ENCODE measurements at regions not wholly inside any gene's neighbourhood (a gene's known extent, or its start where the extent isn't known, plus 50 kb on each side); places are given as distances from the start of the nearest gene placed in this dataset.

GRCh38 chr10:36224431-36224985, 582.4 kb upstream of the FZD8 start:
- intact Hi-C loops (cut with DNase I, micrococcal nuclease): no loop called here
- H3K4me1 ChIP-seq (ENCODE audit: low read depth): no peaks in the 10 kb centered on the region

GRCh38 chr10:36221101-36221500, 579.0 kb upstream of the FZD8 start:
- Histone ChIP-seq H3K4me3 (no peak overlapping the region), H3K4me1 (ENCODE audit: low read depth) (no peaks in the 10 kb centered on the region), H3K36me3 (ENCODE audit: low read depth) (no peaks in the 10 kb centered on the region), H3K9me3 (peaks cover 6% of the 10 kb centered on the region)
- DNase-seq (no peak), ATAC-seq (no peak)
- no peak for TF ChIP-seq CTCF (IDR thresholded peaks at IDR 0.05)
- intact Hi-C loops (cut with DNase I, micrococcal nuclease): no loop called here

More at GRCh38 chr10:36224431-36224985, 582.4 kb upstream of the FZD8 start:
- H3K36me3 ChIP-seq (ENCODE audit: low read depth): no peaks in the 10 kb centered on the region
- H3K9me3 ChIP-seq: peaks cover 5% of the 10 kb centered on the region
- H3K4me3 ChIP-seq: no peak overlapping the region
- DNase-seq: no peak
- no peak for TF ChIP-seq CTCF (IDR thresholded peaks at IDR 0.05)
- ATAC-seq: no peak

GRCh38 chr10:36220151-36220550, 578.1 kb upstream of the FZD8 start:
- Histone ChIP-seq H3K4me1 (ENCODE audit: low read depth) (no peaks in the 10 kb centered on the region), H3K36me3 (ENCODE audit: low read depth) (no peaks in the 10 kb centered on the region), H3K9me3 (peaks cover 7% of the 10 kb centered on the region), H3K4me3 (no peak overlapping the region)
- TF ChIP-seq CTCF (IDR thresholded peaks at IDR 0.05): no peak
- no peak for ATAC-seq
- intact Hi-C loops (cut with DNase I, micrococcal nuclease): no loop called here
- no peak for DNase-seq

GRCh38 chr10:36211856-36212255, 569.8 kb upstream of the FZD8 start:
- intact Hi-C loops (cut with DNase I, micrococcal nuclease): no loop called here
- DNase-seq (no peak), ATAC-seq (no peak)
- no peaks in the 10 kb centered on the region for H3K36me3 ChIP-seq (ENCODE audit: low read depth)
- H3K4me3 ChIP-seq: no peak overlapping the region
- TF ChIP-seq CTCF (IDR thresholded peaks at IDR 0.05): no peak
- H3K9me3 ChIP-seq: peaks cover 5% of the 10 kb centered on the region
- H3K4me1 ChIP-seq (ENCODE audit: low read depth): no peaks in the 10 kb centered on the region

- DNase-seq: no peak
- intact Hi-C loops (cut with DNase I, micrococcal nuclease): no loop called here
- no peak for TF ChIP-seq CTCF (IDR thresholded peaks at IDR 0.05)
- H3K36me3 ChIP-seq (ENCODE audit: low read depth): no peaks in the 10 kb centered on the region
- H3K9me3 ChIP-seq: no peaks in the 10 kb centered on the region
- H3K4me3 ChIP-seq: no peak overlapping the region
- H3K4me1 ChIP-seq (ENCODE audit: low read depth): no peaks in the 10 kb centered on the region
- ATAC-seq: no peak
Observed at GRCh38 chr10:36209480-36209879, 567.4 kb upstream of the FZD8 start.

GRCh38 chr10:36202881-36203280, 560.8 kb upstream of the FZD8 start:
- no peaks in the 10 kb centered on the region for H3K4me1 ChIP-seq (ENCODE audit: low read depth)
- no peak for DNase-seq
- H3K9me3 ChIP-seq: peaks cover 9% of the 10 kb centered on the region
- intact Hi-C loops (cut with DNase I, micrococcal nuclease): no loop called here
- ATAC-seq: no peak
- TF ChIP-seq CTCF (IDR thresholded peaks at IDR 0.05): no peak
- H3K4me3 ChIP-seq: no peak overlapping the region
- no peaks in the 10 kb centered on the region for H3K36me3 ChIP-seq (ENCODE audit: low read depth)
